ENCODE measurements at regions not wholly inside any gene's neighbourhood (a gene's known extent, or its start where the extent isn't known, plus 50 kb on each side); places are given as distances from the start of the nearest gene placed in this dataset.

GRCh38 chr6:99790679-99791078 is 184.0 kb downstream of the PRDM13 start:
- TF ChIP-seq POLR2AphosphoS5 (IDR thresholded peaks at IDR 0.05; ENCODE audit: low read depth, low read length): no peak
- TF ChIP-seq POLR2A (IDR thresholded peaks at IDR 0.05; ENCODE audit: low read depth, low read length): no peak
